ELR (cell line): ENCODE measurements at regions not wholly inside any gene's neighbourhood (a gene's known extent, or its start where the extent isn't known, plus 50 kb on each side); places are given as distances from the start of the nearest gene placed in this dataset.

Source experiments
- DNase-seq: peaks from one replicate; pipeline ENCODE4 v3.0.0-alpha.2; 2015; ENCODE audit warnings: low read depth

DNA sequence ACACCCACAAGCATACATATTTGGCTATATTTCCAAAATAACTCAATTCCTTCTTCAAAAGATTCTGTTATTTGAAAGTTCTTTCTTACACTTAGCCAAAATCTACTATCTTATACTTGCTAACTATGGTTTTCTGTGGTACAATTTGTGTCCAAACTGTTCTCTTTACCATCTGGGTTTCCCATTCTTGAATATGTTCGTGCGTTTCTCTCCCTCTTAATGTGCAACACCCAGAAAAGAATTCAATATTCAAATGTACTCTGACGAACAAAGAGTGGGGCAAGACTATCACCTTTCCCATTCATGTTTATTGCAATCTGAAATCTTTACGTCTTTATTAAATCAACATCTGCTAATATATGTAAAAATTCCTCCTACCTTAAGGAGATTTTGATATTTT is 912.7 kb downstream of the FAT4 start:
- no peak for DNase-seq

DNA sequence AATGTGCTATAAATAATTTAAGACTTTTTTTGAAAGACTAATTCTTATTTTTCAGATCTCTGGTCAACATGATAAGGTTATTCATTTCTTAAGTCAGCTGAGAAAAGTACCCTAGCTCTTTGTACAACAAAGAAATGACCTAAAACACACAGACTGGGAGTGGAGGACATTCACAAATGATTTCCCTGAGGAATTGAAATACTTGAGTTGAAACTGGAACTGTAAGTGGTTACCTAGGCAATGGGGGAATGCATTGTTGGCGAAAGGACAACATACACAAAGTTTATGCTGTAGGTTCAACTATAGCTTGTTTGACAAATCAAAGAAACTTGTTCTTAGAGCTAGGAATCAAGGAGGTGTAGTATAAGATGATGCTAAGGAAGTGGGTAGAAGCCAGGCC is 915.5 kb downstream of the FAT4 start:
- no peak for DNase-seq

DNA sequence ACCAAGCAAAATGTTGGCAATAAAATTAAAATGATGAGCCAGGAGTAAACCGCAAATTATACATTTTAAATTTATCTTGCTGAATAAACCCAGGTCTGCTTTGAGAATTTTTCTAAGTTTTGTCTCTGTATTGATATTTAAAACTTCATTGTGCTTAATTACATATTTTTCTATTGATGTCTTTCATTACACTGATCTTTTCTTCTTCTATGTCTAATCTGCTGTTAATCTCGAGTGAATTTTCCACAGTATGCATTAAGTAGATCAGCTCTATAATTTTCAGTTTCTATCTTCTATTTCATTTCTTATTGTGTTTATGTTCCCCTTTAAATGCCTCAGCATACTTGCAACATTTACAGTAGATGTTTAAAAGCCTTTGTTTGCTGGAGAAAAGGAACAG is 918.7 kb downstream of the FAT4 start:
- DNase-seq: no peak

DNA sequence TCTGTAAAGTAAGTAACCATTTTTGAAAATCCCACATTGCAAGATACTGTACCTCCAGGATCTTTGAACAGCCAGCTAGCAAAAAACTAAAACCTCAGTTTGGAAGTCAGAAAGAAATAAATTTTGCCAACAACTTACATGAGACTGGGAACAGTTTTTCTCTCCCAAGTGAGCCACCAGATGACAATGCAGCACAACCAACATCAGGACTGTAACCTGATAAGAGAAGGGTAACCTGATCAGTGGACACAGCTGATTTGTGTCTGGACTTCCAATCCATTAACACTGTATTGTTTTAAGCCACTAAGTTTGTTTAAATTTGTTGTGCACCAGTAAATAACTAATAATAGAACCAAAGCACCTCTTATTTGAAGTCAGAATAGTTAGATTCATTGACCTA is 923.3 kb downstream of the FAT4 start:
- no peak for DNase-seq

DNA sequence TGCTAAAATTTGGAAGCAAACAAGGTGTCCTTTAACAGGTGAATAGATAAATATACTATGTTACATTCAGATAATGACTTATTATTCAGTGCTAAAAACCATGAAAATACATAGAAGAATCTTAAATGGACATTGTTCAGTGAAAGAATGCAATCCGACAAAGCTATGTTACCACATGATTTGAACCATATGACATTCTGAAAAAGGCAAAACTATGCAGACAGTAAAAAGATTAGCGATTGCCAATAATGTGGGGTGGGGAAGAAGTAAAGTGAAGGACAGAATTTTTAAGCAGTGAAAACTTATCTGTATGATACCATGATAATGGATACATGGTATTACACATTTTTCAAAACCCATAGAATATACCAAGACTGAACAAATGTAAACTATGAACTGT is 926.9 kb downstream of the FAT4 start:
- DNase-seq: no peak

DNA sequence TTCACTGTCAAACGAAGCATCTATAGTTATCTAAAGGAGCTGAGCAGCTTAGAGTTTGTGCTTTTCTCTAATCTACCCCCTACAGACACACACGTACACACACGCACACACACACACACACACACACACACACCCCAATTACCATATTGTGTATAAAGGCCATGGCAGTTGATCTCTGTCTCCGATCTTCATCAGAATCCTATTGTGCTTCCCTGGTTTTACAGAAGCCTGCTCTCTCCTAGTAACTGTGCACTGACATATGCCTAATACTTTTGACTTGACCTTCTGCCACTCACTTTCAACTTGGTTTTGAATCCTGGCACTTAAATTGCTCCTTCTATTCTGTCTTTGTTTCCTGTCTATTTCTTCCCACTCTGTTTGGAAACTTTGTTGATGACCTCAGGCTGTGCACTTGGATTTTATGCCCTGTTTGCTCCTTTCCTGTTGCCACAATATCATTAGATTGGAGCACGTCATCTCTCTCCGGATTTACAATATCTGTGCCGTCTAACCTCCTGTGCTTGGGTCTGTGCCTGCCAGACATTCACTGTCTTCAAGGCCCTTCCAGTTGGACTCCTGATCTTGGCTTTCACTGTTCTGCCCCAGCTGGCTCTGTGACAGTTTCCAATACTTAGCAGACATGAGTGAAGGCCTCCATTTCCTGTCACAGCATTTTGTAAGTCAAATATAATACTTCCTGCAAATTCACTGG is 928.1 kb downstream of the FAT4 start:
- DNase-seq: no peak

DNA sequence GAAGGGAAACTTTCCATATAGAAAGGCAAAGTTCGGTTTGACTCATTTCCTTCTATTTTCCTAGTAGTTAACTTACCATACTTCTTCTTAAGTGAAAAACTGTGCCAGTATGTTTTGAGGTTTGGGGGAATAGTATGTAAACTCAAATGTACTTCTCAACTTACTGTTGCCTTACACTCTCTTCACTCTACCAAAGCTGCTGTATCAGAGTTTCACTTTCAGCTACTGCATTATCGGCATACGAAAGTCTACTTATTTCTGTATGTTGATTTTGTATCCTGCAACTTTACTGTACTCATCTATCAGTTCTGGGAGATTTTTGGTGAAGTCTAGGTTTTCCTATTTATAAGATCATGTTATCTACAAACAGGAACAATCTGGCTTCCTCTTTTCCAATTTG is 932.7 kb downstream of the FAT4 start:
- DNase-seq: no peak

DNA sequence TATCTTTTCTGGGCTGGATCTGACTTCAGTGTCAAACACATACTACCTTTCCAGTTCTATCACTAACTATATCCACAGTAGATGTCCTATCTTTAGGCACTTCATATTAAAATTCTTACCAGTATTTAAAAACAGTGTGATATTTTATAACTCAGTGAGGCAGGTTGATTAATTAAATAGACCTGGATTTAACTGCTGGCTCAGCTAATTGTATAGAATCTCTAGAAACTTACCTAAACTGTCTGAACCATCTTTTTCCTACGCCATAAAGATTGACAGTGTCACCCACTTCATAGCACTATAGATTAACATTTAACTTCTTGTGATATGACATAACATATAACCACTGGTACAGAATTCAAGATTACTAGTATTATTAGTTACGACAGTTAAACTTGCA is 935.3 kb downstream of the FAT4 start:
- no peak for DNase-seq

DNA sequence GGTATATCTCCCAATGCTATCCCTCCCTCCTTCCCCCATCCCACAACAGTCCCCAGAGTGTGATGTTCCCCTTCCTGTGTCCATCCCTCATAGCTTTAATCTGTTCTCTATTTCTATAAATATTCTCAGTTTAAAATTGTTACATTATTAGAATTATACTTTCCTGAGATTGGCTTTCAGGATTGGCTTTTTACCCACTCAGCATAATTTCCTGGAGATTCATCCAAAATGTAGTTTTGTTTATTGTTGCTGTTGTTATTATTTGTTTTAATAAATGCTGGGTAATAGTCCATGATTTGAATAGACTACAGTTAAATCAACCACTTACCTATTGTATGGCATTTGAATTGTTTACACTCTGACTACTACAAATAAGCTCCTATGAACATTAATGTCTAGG is 936.4 kb downstream of the FAT4 start:
- DNase-seq: no peak

DNA sequence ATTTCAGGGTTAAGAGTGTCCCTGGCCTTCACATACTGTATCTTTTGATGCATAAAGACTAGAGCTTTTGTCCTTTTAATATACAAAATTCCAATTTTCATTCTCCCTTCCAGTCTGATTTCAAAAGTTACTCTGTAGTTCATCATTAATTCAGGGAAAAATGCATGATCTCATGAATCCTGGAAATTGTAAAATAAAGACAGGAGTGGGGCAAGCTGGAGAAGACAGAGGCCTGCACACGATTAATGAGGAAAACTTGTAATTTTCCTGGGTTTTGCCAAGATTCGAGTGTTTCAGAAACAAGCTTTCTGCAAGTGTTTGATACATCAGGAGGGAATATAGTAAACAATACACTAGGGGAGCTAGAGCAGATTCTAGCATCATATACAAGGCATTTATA is 947.9 kb downstream of the FAT4 start:
- DNase-seq: no peak

DNA sequence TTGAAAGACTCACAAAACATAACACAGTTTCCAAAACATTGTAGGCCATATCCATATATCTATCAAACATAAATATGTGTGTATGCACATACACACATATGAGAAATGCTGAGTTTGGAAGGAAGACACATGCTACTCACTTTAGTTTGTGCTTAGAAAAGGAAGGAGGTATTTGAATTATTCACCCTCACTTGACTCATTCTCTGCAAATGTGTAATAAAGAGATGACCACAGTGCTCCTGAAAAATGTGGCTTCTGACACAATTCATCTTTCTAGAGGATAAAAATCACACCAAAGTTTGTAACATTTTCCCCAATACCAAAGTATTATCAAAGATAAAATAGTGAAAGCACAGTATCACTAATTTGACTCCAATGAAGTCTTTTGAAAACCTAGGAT is 950.1 kb downstream of the FAT4 start:
- peak; percentile 74 for DNase-seq

DNA sequence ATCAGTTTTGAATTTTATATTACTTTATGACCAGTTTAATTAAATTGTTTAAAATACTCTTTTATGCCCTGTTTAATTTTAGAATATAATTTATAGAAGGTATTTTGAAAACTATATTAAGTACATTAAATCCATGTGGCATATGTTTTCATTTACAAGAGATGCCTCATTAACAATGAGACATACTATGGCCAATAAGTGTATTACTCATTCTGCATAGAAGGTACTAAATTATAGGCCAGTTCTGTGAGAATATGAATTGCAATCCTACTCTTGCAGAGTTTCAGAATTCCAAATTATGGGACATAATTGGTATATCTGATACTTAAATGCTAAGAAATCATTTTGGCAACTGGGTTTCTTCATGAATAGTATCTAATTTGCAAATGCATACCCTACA is 951.1 kb downstream of the FAT4 start:
- DNase-seq: peak; percentile 47

DNA sequence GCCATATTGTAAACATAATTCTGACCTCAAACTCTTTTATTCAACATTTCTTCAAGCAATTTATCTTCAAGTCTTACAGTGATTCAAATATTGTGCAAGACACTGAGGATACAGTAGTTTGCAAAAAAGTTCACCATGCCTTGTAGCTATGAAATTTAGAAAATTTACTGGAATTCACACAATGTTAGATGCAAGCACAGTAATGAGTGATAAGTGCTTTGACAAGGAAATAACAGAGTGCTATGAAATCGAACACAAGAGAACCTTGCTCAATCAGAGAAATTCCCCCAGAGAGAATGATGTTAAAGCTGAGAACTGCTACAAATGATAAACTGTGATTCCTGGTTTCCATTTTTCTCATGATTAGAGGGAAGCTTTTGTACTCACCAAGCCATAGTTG is 952.9 kb downstream of the FAT4 start:
- DNase-seq: peak; percentile 4

DNA sequence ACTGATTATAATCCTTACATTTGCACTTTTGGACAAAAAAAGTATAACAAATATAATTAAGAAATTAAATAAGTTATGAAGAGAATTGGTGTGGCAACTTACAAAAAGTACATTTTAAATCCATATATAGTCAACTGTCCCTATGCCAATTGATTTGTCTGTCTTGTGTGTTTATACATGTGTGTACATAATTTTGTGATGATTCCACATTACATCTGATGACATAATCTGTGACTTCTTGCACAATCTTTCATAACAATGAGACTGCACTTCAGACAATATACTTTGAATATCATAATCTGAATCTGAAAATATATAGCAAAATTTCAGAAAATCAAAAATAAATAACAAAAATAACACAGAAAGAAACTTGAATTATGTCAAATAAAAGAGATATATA is 953.4 kb downstream of the FAT4 start:
- peak; percentile 55 for DNase-seq

DNA sequence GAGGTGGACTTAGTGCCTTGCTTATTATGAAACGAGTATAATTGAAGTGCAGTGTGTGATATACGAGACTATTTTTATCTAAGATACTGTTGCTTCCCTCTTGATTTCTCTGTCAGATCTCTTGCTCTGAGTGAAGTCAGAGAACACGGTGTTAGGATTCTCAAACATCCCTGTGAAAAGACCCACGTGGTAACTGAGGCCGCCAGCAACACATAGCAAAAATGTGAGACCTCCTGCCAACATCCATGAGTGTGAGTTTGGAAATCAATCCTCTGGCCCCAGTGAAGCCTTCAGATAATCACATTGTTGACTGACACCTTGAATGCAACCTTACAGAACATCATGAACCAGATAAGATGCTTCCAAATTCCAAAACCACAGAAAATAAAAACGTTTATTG is 954.4 kb downstream of the FAT4 start:
- no peak for DNase-seq

DNA sequence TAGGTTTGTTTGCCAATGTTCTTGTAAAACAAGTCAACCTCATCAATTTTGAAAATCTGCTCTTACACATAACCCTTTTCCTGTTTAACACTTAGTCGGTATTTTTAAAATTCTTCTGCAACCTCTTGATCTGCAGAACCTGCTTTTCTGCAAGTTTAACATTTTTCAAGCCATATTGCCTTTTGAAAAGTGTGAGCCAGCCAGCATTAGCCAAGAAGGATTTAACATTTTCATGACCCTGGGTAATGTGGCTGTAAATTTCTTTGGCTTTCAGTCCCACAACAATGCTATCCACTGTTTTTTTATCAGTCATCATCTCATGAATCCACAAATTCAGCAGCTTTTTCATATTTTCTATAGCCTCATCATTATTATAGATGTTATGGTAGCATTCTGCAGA is 956.5 kb downstream of the FAT4 start:
- DNase-seq: no peak

DNA sequence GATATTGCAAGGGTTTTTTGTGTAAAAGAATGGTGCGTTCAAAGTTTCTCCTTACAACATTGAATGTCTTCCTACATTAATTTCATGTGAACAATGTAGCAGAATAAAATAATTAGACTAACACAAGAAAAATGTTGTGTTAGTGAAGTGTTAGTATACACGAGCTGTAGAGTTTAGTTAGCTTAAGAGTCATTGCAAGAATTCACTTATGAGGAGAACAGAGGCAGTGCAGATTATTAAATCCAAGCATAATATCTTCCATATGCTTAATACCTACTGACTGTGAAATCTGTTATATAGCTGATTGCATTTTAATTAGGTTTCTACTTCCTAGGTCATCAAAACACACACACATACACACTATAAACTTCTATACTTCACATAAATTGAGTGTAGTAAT is 959.0 kb downstream of the FAT4 start:
- no peak for DNase-seq

DNA sequence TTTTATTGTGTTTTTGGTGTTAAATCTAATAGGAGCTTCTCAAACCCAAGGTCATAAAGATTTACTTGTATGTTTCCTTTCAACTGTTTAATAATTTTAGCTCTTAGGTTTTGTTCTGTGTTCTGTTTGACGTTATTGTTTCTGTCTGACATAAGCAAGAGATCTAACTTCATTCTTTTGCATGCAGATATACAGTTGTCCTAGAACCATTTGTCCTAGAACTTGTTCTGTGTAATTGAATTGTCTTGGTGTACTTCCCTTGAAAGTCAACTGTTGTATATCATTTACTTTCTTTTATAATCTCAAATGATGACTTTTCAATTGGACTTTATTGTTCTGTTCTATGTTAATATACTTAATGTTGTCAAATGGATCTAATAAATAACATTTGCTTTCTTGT is 977.1 kb downstream of the FAT4 start:
- no peak for DNase-seq

DNA sequence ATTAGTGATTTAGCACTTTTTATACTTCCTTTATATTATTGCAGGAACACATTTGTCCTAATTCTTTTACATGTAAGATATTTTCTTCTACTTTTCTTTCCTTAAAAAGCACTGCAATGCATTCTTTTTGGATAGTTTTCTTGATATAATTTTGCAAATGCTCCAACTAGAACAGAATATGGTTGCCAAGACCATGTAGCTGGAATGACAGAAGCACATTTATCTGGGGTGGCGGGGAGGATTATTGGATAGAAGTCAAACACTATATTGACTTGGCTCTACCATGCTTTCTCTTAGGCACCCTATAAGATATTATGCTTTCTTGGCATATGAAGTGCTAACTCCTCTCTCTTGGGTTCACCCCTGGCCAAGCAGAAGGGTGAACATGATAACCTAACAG is 983.5 kb downstream of the FAT4 start:
- no peak for DNase-seq

DNA sequence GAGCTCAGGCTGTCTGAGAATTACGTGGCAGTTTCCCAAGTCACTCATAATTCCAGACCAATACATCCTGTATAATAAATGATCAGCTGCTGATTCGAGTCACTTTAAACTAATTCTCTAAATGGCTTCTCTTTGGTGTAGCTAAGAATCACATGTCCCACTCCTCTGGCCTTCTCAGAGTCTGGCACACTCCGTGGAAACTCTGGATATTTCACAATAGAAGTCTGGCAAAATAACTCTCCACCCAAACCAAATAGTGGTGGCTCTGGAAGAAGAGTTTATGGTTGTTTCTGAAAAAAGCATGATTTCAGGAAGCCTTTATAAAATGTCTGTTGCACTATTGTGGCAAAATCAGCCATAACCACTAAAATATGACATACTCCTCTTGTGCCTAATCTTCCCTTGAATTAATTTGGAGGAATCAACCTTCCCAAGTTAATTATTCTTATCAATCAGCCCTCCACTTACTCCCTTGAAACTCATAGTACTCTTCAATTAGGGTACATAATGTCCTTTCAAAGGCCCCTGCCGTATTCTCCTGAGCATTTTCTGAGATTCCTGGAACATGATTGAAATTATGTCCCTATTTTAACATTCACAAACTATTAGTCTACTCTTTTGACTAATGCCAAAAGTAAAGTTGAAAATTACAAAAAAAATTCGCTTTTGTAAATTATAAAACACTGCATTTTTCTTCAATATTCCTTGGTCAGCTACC is 991.6 kb downstream of the FAT4 start:
- no peak for DNase-seq

DNA sequence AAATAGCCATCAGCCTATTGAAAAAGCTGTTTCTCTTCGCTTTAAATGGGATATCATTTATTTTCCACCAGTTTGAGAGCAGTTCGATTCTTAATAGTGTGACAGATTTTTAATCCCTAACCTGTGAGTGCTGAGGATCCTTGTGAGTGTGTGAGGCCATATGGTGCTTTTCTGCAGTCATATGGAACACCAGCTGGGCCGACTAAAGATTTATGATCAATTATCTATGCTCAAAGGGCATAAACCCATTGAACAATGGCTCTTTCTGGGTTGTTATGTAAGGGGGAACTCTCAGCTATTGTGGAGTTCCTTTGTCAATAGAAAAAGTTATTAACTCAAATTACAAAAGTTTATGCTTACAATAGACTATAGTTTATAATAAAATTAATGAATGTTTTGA is 1003.6 kb downstream of the FAT4 start:
- DNase-seq: no peak

DNA sequence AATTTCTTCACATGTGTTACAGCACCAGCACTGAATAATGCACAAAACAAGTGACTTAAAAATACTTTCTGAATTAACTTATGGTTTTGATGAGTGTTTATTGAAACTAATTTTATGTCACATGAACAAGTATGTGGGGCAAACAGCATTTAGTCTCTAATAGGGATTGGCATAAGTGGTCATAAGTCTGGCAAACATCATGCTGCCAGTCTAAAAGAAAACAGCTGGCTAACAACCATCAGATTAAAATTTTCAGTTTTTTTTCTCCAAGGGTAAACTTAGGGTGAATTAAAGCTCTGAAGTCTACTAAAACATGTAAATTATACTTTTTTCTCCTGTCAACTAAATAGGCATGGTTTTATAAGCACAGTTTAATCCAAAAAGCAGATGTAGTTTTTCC is 1014.2 kb downstream of the FAT4 start:
- no peak for DNase-seq

DNA sequence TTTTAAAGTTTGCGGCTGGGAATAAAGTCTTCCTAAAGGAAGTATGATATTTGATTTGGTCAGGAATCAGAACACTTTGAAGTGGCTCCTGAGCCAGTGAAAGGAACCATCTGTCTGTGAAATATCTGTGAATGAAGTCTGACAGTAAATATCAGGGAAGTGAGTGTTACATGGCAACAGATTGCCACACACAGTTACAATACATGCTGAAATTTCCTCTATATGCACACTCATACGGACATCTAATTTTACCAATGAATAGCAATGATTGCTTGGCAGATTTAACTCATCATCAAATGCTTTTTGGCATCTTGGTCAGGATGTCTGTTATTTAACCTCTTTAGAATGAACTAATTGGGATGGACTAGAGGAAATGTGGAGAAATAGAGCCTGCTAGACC is 1023.8 kb downstream of the FAT4 start:
- no peak for DNase-seq

DNA sequence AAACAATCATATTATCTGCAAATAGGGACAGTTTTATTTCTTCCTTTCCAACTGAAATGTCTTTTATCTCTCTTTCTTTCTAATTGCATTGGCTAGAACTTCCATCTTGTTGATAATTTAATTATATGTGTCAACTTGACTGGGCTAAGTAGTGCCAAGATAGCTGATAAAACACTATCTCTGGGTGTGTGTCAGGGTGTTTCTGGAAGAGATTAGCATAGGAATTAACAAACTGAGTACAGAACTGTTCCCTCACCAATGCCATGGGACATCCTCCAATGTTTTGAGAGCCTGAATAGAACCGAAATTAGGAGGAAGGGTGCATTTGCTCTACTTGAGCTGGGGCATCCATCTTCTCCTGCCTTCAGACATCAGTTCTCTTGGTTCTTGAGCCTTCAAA is 1027.2 kb downstream of the FAT4 start:
- DNase-seq: no peak
